ENCODE measurements at regions not wholly inside any gene's neighbourhood (a gene's known extent, or its start where the extent isn't known, plus 50 kb on each side); places are given as distances from the start of the nearest gene placed in this dataset.
A peak's percentile ranks its signal among the peaks of the same experiment; 100 is the strongest.

- DNase-seq (ENCODE audit: low read depth in 2 of 2): peak in 1 of 2 experiments; percentile 7
Observed at GRCh38 chr13:64917566-64917965, 2312.6 kb downstream of the PCDH9 start.

GRCh38 chr13:64912141-64912540 is 2318.0 kb downstream of the PCDH9 start:
- DNase-seq (ENCODE audit: low read depth in 2 of 2): peak; percentile 68

GRCh38 chr13:64910096-64910495 is 2320.0 kb downstream of the PCDH9 start:
- DNase-seq (ENCODE audit: low read depth in 2 of 2): no peak

- DNase-seq (ENCODE audit: low read depth in 2 of 2): no peak
Observed at GRCh38 chr13:64909184-64909583, 2321.0 kb downstream of the PCDH9 start.

GRCh38 chr13:64900039-64900438 is 2330.1 kb downstream of the PCDH9 start:
- no peak for DNase-seq (ENCODE audit: low read depth in 2 of 2)

GRCh38 chr13:64884976-64885375 is 2345.2 kb downstream of the PCDH9 start:
- peak in 1 of 2 experiments; percentile 4 for DNase-seq (ENCODE audit: low read depth in 2 of 2)

- no peak for DNase-seq (ENCODE audit: low read depth in 2 of 2)
Observed at GRCh38 chr13:64877176-64877575, 2353.0 kb downstream of the PCDH9 start.

- DNase-seq (ENCODE audit: low read depth in 2 of 2): no peak
Observed at GRCh38 chr13:64871742-64872141, 2358.4 kb downstream of the PCDH9 start.

- DNase-seq (ENCODE audit: low read depth in 2 of 2): no peak
Observed at GRCh38 chr13:64869539-64869938, 2360.6 kb downstream of the PCDH9 start.

GRCh38 chr13:64867856-64868255 is 2362.3 kb downstream of the PCDH9 start:
- no peak for DNase-seq (ENCODE audit: low read depth in 2 of 2)

GRCh38 chr13:64866331-64866730 is 2363.8 kb downstream of the PCDH9 start:
- no peak for DNase-seq (ENCODE audit: low read depth in 2 of 2)

GRCh38 chr13:64855506-64855905 is 2374.6 kb downstream of the PCDH9 start:
- DNase-seq (ENCODE audit: low read depth in 2 of 2): peak; percentile 39 to 42

- DNase-seq (ENCODE audit: low read depth in 2 of 2): no peak
Observed at GRCh38 chr13:64850017-64850416, 2380.1 kb downstream of the PCDH9 start.

GRCh38 chr13:64849196-64849595 is 2380.9 kb downstream of the PCDH9 start:
- no peak for DNase-seq (ENCODE audit: low read depth in 2 of 2)

- no peak for DNase-seq (ENCODE audit: low read depth in 2 of 2)
Observed at GRCh38 chr13:64847767-64848166, 2382.4 kb downstream of the PCDH9 start.

- DNase-seq (ENCODE audit: low read depth in 2 of 2): no peak
Observed at GRCh38 chr13:64845110-64845509, 2385.0 kb downstream of the PCDH9 start.

- no peak for DNase-seq (ENCODE audit: low read depth in 2 of 2)
Observed at GRCh38 chr13:64819081-64819480, 2411.1 kb downstream of the PCDH9 start.

- DNase-seq (ENCODE audit: low read depth in 2 of 2): peak; percentile 16 to 17
Observed at GRCh38 chr13:64817691-64818090, 2412.4 kb downstream of the PCDH9 start.

GRCh38 chr13:64810750-64811149 is 2419.4 kb downstream of the PCDH9 start:
- DNase-seq (ENCODE audit: low read depth in 2 of 2): no peak

GRCh38 chr13:64808704-64809103 is 2421.4 kb downstream of the PCDH9 start:
- DNase-seq (ENCODE audit: low read depth in 2 of 2): no peak

GRCh38 chr13:64801768-64802167 is 2428.4 kb downstream of the PCDH9 start:
- no peak for DNase-seq (ENCODE audit: low read depth in 2 of 2)

GRCh38 chr13:64798422-64798821 is 2431.7 kb downstream of the PCDH9 start:
- DNase-seq (ENCODE audit: low read depth in 2 of 2): no peak

- DNase-seq (ENCODE audit: low read depth in 2 of 2): no peak
Observed at GRCh38 chr13:64793592-64793991, 2436.5 kb downstream of the PCDH9 start.

- no peak for DNase-seq (ENCODE audit: low read depth in 2 of 2)
Observed at GRCh38 chr13:64793131-64793530, 2437.0 kb downstream of the PCDH9 start.

GRCh38 chr13:64791373-64791772 is 2438.8 kb downstream of the PCDH9 start:
- DNase-seq (ENCODE audit: low read depth in 2 of 2): no peak

Measured in fibroblast of skin of left quadriceps (primary cell).